ENCODE measurements at regions not wholly inside any gene's neighbourhood (a gene's known extent, or its start where the extent isn't known, plus 50 kb on each side); places are given as distances from the start of the nearest gene placed in this dataset.
"Not testable (repeated sequence)": the region's sequence is repeated elsewhere in the genome, so short reads cannot be mapped to it uniquely, and the experiment has no call there.

DNA sequence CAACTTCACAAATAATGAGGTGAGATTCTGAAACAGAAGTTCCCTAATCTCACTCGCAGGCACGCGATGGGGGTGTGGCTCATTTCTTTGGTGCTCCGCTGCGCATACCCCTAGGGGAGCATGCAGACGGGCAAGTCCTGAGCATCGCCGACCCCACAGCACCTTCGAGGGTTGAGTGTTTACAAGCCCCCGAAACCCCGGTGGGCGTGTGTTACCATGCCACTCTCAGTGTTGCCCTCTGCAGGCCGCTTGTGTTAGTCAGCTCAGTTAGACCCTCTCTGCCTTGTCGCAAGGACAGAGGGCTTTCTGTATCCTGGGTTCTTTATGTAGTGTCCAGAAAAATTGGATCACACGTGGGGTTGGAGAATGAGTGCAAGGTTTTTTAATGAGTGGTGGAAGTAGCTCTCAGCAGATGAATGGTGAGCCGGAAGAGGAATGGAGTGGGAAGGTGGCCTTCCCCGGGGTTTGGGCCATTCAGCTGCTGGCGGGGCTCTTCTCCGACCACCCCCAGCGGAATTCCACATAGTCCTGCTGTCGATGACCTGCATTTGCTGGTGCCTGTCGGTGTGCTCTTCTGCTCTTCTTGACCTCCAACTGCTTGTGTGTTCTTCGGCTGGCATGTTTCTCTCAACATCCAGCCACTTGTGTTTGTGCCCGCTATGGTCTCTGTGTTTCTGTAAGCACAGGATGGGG lies 191.3 kb downstream of the RPRM start:
- Histone ChIP-seq H3K4me3 (ENCODE audit: low read length) (no peak overlapping the region), H3K4me1 (ENCODE audit: low read length) (no peaks in the 10 kb centered on the region), H3F3A (ENCODE audit: insufficient read depth, low read length) (0 out of 2 replicates have a peak, but pooled peaks cover 4% of the 10 kb centered on the region), H3K27me3 (replicated peaks; ENCODE audit: insufficient read depth, low read length) (no peaks in the 10 kb centered on the region), H4K20me1 (ENCODE audit: insufficient read depth, low read length) (peaks cover 22% of the 10 kb centered on the region), H3K36me3 (replicated peaks; ENCODE audit: insufficient read depth, low read length) (no peaks in the 10 kb centered on the region; the same call in 1 of the 2 replicates), H3K79me2 (ENCODE audit: low read length) (peaks cover 88% of the 10 kb centered on the region), H3K27ac (ENCODE audit: low read length) (no peak overlapping the region), H2AFZ (ENCODE audit: low read length) (no peak overlapping the region), H3K4me2 (ENCODE audit: low read depth, low read length) (no peak overlapping the region), H3K9me3 (replicated peaks; ENCODE audit: insufficient read depth, low read length) (no peaks in the 10 kb centered on the region), H3K9ac (ENCODE audit: low read length) (no peak overlapping the region), H3K9me2 (replicated peaks; ENCODE audit: insufficient read depth, low read length) (no peaks in the 10 kb centered on the region)
- TF ChIP-seq EZH2phosphoT487 (IDR thresholded peaks at IDR 0.05; ENCODE audit: low read length) = no peak
- TF ChIP-seq, protein P1, sequence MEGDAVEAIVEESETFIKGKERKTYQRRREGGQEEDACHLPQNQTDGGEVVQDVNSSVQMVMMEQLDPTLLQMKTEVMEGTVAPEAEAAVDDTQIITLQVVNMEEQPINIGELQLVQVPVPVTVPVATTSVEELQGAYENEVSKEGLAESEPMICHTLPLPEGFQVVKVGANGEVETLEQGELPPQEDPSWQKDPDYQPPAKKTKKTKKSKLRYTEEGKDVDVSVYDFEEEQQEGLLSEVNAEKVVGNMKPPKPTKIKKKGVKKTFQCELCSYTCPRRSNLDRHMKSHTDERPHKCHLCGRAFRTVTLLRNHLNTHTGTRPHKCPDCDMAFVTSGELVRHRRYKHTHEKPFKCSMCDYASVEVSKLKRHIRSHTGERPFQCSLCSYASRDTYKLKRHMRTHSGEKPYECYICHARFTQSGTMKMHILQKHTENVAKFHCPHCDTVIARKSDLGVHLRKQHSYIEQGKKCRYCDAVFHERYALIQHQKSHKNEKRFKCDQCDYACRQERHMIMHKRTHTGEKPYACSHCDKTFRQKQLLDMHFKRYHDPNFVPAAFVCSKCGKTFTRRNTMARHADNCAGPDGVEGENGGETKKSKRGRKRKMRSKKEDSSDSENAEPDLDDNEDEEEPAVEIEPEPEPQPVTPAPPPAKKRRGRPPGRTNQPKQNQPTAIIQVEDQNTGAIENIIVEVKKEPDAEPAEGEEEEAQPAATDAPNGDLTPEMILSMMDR (IDR thresholded peaks at IDR 0.05; ENCODE audit: low read length) = peak; percentile 26
- DNase-seq = no peak

DNA sequence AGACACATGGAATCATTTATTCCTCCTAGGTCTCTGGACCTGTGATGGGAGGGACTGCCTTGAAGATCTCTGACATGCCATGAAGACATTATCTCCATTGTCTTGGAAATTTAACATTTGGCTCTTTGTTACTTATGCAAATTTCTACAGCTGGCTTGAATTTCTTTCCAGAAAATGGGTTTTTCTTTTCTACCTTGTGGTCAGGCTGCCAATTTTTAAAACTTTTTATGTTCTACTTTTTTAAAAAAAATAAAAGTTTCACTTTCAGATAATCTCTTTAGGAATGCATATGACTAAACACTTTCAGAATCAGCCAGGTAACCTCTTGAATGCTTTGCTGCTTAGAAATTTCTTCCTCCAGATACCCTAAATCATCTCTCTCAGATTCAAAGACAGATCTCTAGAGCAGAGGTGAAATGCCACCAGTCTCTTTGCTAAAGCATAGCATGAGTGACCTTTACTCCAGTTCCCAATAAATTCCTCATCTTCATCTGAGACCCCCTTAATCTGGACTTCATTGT lies 209.6 kb downstream of the RPRM start:
- DNase-seq = peak; percentile 90
- H3F3A ChIP-seq (ENCODE audit: insufficient read depth, low read length) = peaks cover 18% of the 10 kb centered on the region
- H3K9ac ChIP-seq (ENCODE audit: low read length) = no peak overlapping the region
- H4K20me1 ChIP-seq (ENCODE audit: insufficient read depth, low read length) = no peaks in the 10 kb centered on the region; the same call in 1 of the 2 replicates
- peaks cover 11% of the 10 kb centered on the region; the same call in 1 of the 2 replicates for H3K36me3 ChIP-seq (replicated peaks; ENCODE audit: insufficient read depth, low read length)
- H3K4me1 ChIP-seq (ENCODE audit: low read length) = peaks cover 16% of the 10 kb centered on the region
- H3K4me3 ChIP-seq (ENCODE audit: low read length) = no peak overlapping the region
- H3K79me2 ChIP-seq (ENCODE audit: low read length) = peaks cover 46% of the 10 kb centered on the region
- H3K27me3 ChIP-seq (replicated peaks; ENCODE audit: insufficient read depth, low read length) = no peaks in the 10 kb centered on the region
- H2AFZ ChIP-seq (ENCODE audit: low read length) = no peak overlapping the region
- TF ChIP-seq EZH2 (optimal IDR thresholded peaks at IDR 0.05; ENCODE audit: low read depth, low read length) (no peak), EZH2phosphoT487 (IDR thresholded peaks at IDR 0.05; ENCODE audit: low read length) (no peak)
- TF ChIP-seq, protein P1 (IDR thresholded peaks at IDR 0.05; ENCODE audit: low read length) = no peak
- no peaks in the 10 kb centered on the region for H3K9me2 ChIP-seq (replicated peaks; ENCODE audit: insufficient read depth, low read length)
- H3K9me3 ChIP-seq (replicated peaks; ENCODE audit: insufficient read depth, low read length) = no peaks in the 10 kb centered on the region
- peak overlapping the region; percentile 48; the same call in 1 of the 2 replicates for H3K27ac ChIP-seq (ENCODE audit: low read length)
- peak overlapping the region; percentile 33; the same call in 1 of the 2 replicates for H3K4me2 ChIP-seq (ENCODE audit: low read depth, low read length)

GRCh38 chr2:153256876-153257275 lies 221.7 kb downstream of the RPRM start:
- H3K9me2 ChIP-seq (replicated peaks; ENCODE audit: insufficient read depth, low read length); H3K4me1 ChIP-seq (ENCODE audit: low read length); H3K9ac ChIP-seq (ENCODE audit: low read length); H2AFZ ChIP-seq (ENCODE audit: low read length); H3K4me3 ChIP-seq (ENCODE audit: low read length); H3K36me3 ChIP-seq (replicated peaks; ENCODE audit: insufficient read depth, low read length); H3K27me3 ChIP-seq (replicated peaks; ENCODE audit: insufficient read depth, low read length); H3F3A ChIP-seq (ENCODE audit: insufficient read depth, low read length); H4K20me1 ChIP-seq (ENCODE audit: insufficient read depth, low read length); H3K4me2 ChIP-seq (ENCODE audit: low read depth, low read length); H3K27ac ChIP-seq (ENCODE audit: low read length); DNase-seq; H3K9me3 ChIP-seq (replicated peaks; ENCODE audit: insufficient read depth, low read length): not testable (repeated sequence)
- H3K79me2 ChIP-seq (ENCODE audit: low read length) = peaks cover 46% of the 10 kb centered on the region

DNA sequence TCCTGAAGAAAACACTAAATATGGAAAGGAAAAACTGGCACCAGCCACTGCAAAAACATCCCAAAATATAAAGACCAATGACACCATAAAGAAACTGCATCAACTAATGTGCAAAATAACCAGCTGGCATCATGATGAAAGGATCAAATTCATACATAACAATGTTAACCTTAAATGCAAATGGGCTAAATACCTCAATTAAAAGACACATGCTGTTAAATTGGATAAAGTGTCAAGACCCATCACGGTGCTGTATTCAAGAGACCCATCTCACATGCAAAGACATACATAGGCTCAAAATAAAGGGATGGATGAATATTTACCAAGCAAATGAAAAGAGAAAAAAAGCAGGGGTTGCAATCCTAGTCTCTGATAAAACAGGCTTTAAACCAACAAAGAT lies 231.9 kb downstream of the RPRM start:
- not testable (repeated sequence) for H3K27me3 ChIP-seq (replicated peaks; ENCODE audit: insufficient read depth, low read length); H3K27ac ChIP-seq (ENCODE audit: low read length); H3K4me1 ChIP-seq (ENCODE audit: low read length); DNase-seq; H3K9ac ChIP-seq (ENCODE audit: low read length); H3K9me2 ChIP-seq (replicated peaks; ENCODE audit: insufficient read depth, low read length); H3K36me3 ChIP-seq (replicated peaks; ENCODE audit: insufficient read depth, low read length); H4K20me1 ChIP-seq (ENCODE audit: insufficient read depth, low read length); H3K4me2 ChIP-seq (ENCODE audit: low read depth, low read length); H3K4me3 ChIP-seq (ENCODE audit: low read length); H3K9me3 ChIP-seq (replicated peaks; ENCODE audit: insufficient read depth, low read length); H2AFZ ChIP-seq (ENCODE audit: low read length); H3F3A ChIP-seq (ENCODE audit: insufficient read depth, low read length)
- peaks cover 46% of the 10 kb centered on the region for H3K79me2 ChIP-seq (ENCODE audit: low read length)

Measured in MM.1S (cell line).